AG04449 (cell line): ENCODE measurements at regions not wholly inside any gene's neighbourhood (a gene's known extent, or its start where the extent isn't known, plus 50 kb on each side); places are given as distances from the start of the nearest gene placed in this dataset.

Source experiments
- CTCF ChIA-PET: fragments of 350-600 bp; formaldehyde crosslinking; extraction: SDS; loops from one replicate; lab custom pipeline; 2021; ENCODE audit warnings: antibody characterized with exemption; lab: Yijun Ruan, JAX
- POLR2A ChIA-PET: fragments of 400-600, 350-600 bp; formaldehyde crosslinking; extraction: SDS; loops from one replicate; lab custom pipeline; 2020; ENCODE audit warnings: antibody characterized with exemption, inconsistent platforms; lab: Yijun Ruan, JAX
- DNase-seq: peaks from one replicate; pipeline ENCODE4 v3.0.0-alpha.2; 2010; ENCODE audit warnings: low read depth, low spot score
- H3K4me3 ChIP-seq: 2 replicates; pipeline ENCODE4 v1.5.1; 2011; ENCODE audit warnings: low read depth, mild to moderate bottlenecking, control low read depth, low read length
- TF ChIP-seq, protein P1 (sequence below): IDR thresholded peaks from one replicate; pipeline ENCODE4 v1.5.1; 2011; ENCODE audit warnings: mild to moderate bottlenecking, moderate library complexity, low read length, control low read depth, inconsistent platforms; ENCODE audit not compliant: insufficient read depth; ENCODE audit errors: missing control alignments

DNA sequence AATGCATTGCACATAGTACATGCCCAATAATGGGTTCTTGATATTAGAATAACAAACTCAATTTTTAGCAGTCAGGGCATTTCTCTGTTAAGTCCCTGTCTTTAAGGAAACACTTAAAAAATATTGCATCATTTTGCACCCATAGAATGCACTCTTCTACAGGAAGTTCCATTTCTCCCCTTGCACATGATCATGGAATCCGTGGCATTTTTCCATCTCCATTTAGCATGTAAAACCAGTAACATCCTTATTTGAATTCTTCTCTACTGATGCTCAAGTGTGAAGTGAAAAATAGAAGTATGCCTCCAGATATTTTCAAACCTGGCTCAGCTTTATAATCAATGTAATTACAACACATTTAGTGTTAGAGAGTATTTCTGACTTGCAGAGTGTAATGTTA is 192.8 kb downstream of the RWDD3 start:
- no peak overlapping the region for H3K4me3 ChIP-seq
- DNase-seq: no peak
- CTCF ChIA-PET: no interaction called here
- TF ChIP-seq, protein P1, sequence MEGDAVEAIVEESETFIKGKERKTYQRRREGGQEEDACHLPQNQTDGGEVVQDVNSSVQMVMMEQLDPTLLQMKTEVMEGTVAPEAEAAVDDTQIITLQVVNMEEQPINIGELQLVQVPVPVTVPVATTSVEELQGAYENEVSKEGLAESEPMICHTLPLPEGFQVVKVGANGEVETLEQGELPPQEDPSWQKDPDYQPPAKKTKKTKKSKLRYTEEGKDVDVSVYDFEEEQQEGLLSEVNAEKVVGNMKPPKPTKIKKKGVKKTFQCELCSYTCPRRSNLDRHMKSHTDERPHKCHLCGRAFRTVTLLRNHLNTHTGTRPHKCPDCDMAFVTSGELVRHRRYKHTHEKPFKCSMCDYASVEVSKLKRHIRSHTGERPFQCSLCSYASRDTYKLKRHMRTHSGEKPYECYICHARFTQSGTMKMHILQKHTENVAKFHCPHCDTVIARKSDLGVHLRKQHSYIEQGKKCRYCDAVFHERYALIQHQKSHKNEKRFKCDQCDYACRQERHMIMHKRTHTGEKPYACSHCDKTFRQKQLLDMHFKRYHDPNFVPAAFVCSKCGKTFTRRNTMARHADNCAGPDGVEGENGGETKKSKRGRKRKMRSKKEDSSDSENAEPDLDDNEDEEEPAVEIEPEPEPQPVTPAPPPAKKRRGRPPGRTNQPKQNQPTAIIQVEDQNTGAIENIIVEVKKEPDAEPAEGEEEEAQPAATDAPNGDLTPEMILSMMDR: no peak
- POLR2A ChIA-PET: no interaction called here

DNA sequence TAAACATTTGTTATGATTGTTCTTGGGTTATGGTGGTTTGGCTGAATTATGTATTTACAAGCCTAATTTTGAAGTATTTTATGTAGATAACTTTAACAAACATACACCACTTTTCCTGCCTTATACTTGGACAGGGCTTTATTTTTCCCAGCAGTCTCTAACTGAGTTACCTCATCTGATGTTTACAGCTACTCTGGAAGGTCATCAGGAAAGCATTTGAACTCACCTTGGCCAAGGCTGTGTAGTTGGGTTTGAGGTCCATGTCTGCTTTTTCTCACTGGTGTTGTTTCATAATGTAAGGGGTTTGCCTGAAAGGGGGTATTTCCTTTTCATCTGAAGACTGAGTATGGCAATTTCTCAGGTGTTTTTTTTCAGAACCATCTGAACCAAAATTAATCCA is 193.5 kb downstream of the RWDD3 start:
- DNase-seq: no peak
- POLR2A ChIA-PET: no interaction called here
- CTCF ChIA-PET: no interaction called here
- H3K4me3 ChIP-seq: no peak overlapping the region
- TF ChIP-seq, protein P1: no peak

DNA sequence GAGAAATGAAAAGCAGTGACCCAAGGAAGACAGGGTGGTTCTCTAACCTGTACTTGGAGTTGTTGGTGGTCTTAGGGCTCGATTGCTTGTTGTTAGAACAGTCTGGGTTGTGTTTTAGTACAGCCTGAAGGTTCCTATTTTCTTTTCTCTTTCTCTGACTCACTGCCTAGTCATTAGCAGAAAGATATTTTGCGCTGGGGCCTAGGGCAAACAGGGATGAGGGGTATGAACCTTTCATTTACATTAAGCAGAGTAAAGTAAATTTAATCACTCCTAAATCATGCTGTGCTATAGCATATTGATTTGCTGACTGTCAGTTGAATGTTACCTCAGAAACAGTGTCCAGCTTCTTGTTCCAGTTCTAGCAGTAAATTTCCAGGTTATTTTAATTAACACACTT is 197.2 kb downstream of the RWDD3 start:
- ChIA-PET POLR2A (no interaction called here), CTCF (no interaction called here)
- TF ChIP-seq, protein P1: no peak
- no peak for DNase-seq
- H3K4me3 ChIP-seq: no peak overlapping the region

DNA sequence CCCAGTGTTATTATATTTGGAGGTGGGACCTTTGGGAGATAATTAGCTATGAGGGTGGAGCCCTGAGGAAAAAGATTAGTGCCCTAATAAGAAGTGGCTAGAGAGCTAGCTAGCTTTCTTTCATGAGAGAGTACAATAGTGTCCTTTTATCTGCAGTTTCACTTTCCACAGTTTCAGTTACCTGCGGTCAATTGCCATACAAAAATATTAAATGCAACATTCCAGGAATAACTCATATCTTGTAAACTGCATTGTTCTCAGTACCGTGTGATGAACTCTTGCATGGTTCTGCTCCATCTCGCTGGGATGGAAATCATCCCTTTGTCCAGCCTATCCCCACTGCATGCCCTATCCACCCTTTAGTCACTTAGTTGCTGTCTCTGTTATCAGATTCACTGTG is 201.6 kb downstream of the RWDD3 start:
- ChIA-PET CTCF (no interaction called here), POLR2A (no interaction called here)
- H3K4me3 ChIP-seq: no peak overlapping the region
- DNase-seq: no peak
- TF ChIP-seq, protein P1: no peak

DNA sequence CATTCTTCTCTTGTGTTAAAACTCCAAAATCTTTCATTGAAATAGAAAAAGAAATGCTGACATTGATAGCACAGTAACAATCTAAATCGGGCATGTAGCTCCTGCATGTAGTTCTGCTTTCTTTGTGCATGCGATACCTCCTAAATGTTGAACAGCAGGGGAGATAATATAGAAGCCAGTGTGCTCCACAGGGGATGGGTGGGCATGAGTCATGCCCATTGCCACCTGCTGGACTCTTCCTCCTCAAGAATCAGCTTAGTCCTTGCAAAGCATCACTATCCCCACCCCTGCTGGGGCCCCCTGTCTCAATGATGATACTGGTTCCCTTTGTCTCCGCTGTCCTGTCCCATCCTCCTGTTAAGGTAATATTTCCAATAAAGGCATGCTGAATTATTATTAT is 203.0 kb downstream of the RWDD3 start:
- CTCF ChIA-PET: no interaction called here
- DNase-seq: no peak
- POLR2A ChIA-PET: no interaction called here
- H3K4me3 ChIP-seq: no peak overlapping the region
- TF ChIP-seq, protein P1: no peak

DNA sequence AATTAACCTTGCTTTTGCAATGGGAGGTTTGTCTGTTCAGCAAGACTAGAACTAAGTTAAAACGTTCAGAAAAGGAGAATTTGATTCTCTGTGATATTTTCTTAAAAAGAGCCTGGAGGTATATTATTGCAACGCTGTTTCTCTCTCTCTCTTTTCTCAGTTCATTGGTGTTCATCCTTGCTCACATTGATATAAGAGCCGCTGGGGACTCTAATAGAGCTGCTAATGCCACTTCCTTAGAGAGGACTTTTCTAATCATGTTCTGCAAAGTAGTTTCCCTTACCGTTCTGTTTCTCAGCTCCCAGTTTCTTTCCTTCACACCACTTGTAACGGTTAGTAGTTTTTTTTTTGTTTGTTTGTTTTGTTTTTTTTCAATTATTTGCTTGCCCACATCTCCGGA is 203.8 kb downstream of the RWDD3 start:
- POLR2A ChIA-PET: no interaction called here
- CTCF ChIA-PET: no interaction called here
- DNase-seq: no peak
- no peak overlapping the region for H3K4me3 ChIP-seq
- TF ChIP-seq, protein P1: no peak
